ENCODE measurements at regions not wholly inside any gene's neighbourhood (a gene's known extent, or its start where the extent isn't known, plus 50 kb on each side); places are given as distances from the start of the nearest gene placed in this dataset.

DNA sequence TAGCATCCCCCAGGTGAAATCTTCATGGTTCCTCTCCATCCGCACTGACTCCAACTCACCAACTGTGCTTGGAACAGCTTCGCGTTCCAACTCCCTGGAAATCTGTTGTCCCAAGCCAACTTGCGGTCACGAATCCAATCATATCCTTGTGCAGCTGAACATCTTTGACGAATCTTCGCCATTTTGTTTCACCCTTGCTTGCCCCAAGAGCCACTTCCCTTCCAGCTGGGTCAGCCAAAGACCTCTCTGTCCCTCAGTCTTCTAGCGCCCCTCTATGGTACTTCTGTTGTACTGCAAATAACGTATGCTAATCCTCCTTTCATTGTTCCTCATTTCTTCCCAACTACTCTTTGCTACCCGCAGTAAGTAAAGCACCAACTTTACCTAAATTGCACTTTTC is 61.0 kb upstream of the TARS1 start:
- Histone ChIP-seq H3K4me2 (ENCODE audit: insufficient read depth, low read length) (no peak overlapping the region), H2AFZ (ENCODE audit: low read depth, low read length) (no peak overlapping the region), H4K20me1 (ENCODE audit: insufficient read depth, low read length) (no peaks in the 10 kb centered on the region), H3K9me3 (ENCODE audit: insufficient read depth, low read length, severe bottlenecking) (no peaks in the 10 kb centered on the region), H3K27ac (ENCODE audit: low read length) (no peak overlapping the region), H3K36me3 (ENCODE audit: insufficient read depth, low read length) (no peaks in the 10 kb centered on the region), H3K79me2 (ENCODE audit: insufficient read depth, low read length) (no peaks in the 10 kb centered on the region), H3K27me3 (ENCODE audit: insufficient read depth, low read length, poor library complexity) (no peaks in the 10 kb centered on the region), H3K9ac (ENCODE audit: low read depth, low read length) (no peak overlapping the region), H3K4me1 (ENCODE audit: insufficient read depth, low read length) (no peaks in the 10 kb centered on the region), H3K4me3 (ENCODE audit: low read depth in 1 of 2, low read length in 2 of 2) (no peak overlapping the region)
- no peak for ATAC-seq (ENCODE audit: insufficient read depth, low read depth)
- no peak for TF ChIP-seq EZH2 (IDR thresholded peaks at IDR 0.05; ENCODE audit: borderline replicate concordance, low read depth, low read length, severe bottlenecking)
- TF ChIP-seq, protein P1, sequence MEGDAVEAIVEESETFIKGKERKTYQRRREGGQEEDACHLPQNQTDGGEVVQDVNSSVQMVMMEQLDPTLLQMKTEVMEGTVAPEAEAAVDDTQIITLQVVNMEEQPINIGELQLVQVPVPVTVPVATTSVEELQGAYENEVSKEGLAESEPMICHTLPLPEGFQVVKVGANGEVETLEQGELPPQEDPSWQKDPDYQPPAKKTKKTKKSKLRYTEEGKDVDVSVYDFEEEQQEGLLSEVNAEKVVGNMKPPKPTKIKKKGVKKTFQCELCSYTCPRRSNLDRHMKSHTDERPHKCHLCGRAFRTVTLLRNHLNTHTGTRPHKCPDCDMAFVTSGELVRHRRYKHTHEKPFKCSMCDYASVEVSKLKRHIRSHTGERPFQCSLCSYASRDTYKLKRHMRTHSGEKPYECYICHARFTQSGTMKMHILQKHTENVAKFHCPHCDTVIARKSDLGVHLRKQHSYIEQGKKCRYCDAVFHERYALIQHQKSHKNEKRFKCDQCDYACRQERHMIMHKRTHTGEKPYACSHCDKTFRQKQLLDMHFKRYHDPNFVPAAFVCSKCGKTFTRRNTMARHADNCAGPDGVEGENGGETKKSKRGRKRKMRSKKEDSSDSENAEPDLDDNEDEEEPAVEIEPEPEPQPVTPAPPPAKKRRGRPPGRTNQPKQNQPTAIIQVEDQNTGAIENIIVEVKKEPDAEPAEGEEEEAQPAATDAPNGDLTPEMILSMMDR (IDR thresholded peaks at IDR 0.05; ENCODE audit: borderline replicate concordance, extremely low read depth, low read length, poor library complexity, severe bottlenecking), result peak; percentile 26
- DNase-seq, result no peak

DNA sequence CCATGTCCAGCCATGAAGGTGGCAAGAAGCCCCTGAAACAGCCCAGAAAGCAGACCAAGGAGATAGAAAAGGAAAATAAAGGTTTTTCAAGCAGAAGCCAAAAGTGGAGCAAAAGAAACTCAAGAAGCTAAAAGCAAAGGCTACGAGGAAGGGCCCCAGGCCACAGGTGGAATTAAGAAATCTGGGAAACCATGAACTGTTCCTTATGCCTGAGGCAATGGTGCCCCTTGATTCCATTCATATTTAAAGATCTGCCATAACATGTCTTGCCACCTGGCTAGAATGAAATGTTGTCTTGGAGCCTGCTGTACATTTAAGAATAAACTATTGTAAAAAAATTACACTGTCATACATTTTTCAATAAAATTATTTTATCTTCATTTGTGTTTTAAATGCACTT is 59.5 kb upstream of the TARS1 start:
- no peaks in the 10 kb centered on the region for H4K20me1 ChIP-seq (ENCODE audit: insufficient read depth, low read length)
- H3K9me3 ChIP-seq (ENCODE audit: insufficient read depth, low read length, severe bottlenecking), result peaks cover 8% of the 10 kb centered on the region
- H3K4me1 ChIP-seq (ENCODE audit: insufficient read depth, low read length), result no peaks in the 10 kb centered on the region
- H3K4me2 ChIP-seq (ENCODE audit: insufficient read depth, low read length), result no peak overlapping the region
- DNase-seq (no peak), ATAC-seq (ENCODE audit: insufficient read depth, low read depth) (no peak)
- no peaks in the 10 kb centered on the region for H3K36me3 ChIP-seq (ENCODE audit: insufficient read depth, low read length)
- H3K9ac ChIP-seq (ENCODE audit: low read depth, low read length), result no peak overlapping the region
- H3K79me2 ChIP-seq (ENCODE audit: insufficient read depth, low read length), result no peaks in the 10 kb centered on the region
- no peak overlapping the region for H3K27ac ChIP-seq (ENCODE audit: low read length)
- no peaks in the 10 kb centered on the region for H3K27me3 ChIP-seq (ENCODE audit: insufficient read depth, low read length, poor library complexity)
- H3K4me3 ChIP-seq (ENCODE audit: low read depth in 1 of 2, low read length in 2 of 2), result no peak overlapping the region
- TF ChIP-seq, protein P1 (IDR thresholded peaks at IDR 0.05; ENCODE audit: borderline replicate concordance, extremely low read depth, low read length, poor library complexity, severe bottlenecking), result no peak
- no peak for TF ChIP-seq EZH2 (IDR thresholded peaks at IDR 0.05; ENCODE audit: borderline replicate concordance, low read depth, low read length, severe bottlenecking)
- H2AFZ ChIP-seq (ENCODE audit: low read depth, low read length), result no peak overlapping the region
